Umbilical cord (tissue), 1 donor: ENCODE measurements at regions not wholly inside any gene's neighbourhood (a gene's known extent, or its start where the extent isn't known, plus 50 kb on each side); places are given as distances from the start of the nearest gene placed in this dataset.
A peak's percentile ranks its signal among the peaks of the same experiment; 100 is the strongest.
"Not testable (repeated sequence)": the region's sequence is repeated elsewhere in the genome, so short reads cannot be mapped to it uniquely, and the experiment has no call there.

Experiments
- DNase-seq: peaks from one replicate; pipeline ENCODE4 v3.0.0-alpha.2; 2015; ENCODE audit warnings: low spot score

DNA sequence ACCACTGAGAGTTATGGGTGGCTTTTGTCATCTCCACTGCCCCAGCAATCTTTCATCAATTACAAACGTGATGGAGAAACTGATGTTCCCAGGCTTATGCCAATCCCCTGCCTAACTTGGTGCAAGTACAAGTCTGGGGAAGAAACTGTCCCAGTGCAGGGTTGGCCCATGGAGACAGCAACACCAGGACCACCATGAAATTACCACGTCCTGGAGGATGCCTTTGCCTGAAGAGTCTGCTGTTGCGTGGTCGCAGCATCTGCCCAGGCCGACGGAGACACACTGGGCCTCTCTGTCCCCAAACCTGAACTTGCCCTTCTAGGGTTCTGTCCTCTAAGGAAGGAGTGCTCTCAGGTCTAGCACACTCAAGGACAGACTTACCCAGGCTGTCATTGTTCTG, 496.8 kb upstream of the RAB6C start:
- DNase-seq, result no peak

DNA sequence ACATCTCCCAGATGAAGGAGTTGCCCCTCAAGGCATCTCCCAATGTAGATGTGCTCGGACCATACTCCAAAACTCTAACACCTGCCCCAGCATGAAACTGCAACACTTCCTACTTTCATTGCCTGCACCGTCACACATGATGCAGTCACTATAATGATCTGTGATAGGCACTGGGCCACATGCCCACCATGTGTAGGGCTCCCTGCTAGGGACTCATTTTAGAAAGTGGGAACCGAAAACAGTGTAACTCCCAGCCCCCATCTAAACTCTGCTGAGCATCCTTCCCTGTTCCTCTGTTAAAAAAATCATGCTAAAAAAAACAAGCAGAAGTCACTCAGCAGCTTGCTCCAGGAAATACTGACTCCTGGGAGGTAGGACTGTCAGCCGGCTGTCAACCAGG, 496.1 kb upstream of the RAB6C start:
- peak; percentile 19 for DNase-seq

DNA sequence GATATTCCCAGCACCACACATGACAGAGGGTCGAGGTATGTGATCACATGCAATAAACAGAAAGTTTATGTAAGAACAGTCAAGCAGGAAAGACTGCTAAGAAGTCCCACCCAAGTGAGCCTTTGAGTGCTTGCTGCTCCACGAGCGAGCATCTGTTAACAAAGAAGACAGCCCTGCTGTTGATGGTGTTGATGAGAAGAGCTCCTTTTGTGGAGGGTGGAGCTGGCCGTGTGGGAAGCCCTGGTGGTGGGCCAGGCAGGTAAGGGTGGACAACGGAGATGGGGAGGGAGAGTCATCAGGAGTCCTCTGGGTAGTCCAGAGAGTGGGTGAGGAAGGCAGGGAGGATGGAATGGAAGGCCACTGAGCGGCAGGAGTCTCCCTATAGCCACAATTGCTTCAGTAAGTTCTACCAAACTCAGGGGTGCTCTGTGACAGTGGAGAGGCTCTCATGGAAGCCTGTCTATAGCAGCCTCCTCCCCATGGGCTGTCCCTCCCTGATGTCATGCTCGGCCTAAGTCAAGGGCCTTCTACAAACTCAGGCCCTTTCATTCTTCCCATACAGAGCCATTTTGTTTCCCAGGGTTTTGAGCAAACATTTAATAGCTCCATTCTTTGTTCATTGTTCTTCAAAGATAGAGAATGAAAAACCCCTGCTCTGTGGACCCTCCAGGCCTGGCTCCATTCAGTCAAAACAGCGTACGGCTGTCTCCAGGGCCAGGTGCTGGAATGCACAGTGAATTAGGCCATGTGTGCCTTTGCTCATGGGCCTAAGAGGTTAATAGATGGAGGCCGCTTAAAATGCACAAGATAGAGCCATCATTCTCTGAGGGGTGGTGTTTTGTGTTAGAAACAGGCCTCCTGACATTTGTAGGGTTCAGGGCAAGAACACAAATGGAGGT, 494.2 kb upstream of the RAB6C start:
- no peak for DNase-seq

DNA sequence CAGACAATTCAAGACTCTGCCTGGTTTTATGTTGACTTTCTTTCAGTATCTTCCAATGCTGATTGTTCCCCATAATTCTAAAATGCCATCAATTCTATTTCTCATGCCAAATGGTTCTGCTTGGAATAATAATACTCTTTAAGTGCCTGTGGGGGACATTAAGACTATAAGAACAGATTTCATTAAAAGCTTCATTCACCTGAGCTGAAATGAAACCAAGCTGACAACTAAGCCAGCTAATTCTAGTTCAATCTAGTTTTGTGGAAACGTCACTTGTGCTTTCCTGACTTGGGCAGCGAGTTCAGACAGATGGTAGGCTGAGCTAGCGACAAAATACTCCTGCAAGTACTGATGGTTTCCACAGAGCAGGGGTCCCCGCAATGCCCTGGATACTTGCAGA, 491.1 kb upstream of the RAB6C start:
- DNase-seq, result no peak

DNA sequence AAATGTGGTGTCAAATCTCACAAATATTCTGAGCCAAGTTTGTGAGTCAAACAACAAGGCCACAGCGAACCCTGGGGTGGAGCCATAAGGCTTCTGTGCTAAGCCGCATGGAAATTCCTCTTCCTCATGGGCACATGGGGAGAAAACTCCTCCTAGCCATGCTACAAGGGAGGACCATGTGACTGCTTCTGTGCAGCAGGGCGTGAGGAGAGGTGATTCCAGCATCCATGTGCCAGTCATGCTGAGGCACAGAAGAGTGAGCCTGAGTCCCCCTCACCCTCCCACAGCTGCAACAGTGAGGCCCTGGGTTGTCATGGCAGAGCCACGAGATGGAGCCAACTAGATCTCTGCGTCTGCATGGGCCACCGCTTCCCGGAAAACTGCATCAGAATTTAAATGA, 488.8 kb upstream of the RAB6C start:
- DNase-seq, result peak; percentile 52

DNA sequence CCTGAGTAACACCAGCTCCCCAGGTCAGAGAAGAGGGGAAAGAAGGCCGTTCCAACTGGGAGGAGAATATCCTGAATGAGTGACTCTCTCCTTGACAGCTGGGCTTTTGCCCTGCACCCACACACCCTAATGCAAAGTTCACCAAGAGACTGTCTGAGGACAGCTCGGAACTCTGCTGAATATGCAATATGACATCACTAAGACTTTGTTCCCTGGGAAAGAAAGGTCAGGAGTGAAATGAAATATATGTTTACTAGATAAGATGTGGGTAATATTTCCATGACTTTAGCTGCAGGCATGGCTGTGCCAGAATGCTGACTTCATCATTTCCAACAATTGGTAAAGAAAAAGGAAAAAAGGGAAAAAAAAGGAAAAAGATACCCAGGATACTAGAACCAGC, 488.2 kb upstream of the RAB6C start:
- DNase-seq, result peak; percentile 59

DNA sequence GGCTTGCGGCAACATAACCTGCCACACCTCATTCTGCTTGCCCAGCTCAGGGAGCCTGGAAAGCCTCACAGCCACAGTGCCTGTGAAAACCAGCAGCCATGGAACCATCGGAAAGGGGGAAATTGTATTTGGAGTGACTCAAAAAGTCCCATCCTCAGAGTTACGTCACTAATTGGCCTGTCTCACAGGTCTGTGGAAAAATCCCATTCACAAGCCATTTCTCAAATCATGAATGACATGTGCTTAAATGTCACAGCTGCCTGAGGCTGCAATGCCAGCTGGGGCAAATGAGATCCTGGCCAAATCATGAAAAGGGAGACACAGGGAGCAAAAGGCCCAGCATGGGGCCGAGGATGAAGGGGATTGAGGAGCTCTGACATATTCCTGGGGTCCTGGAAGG, 486.9 kb upstream of the RAB6C start:
- no peak for DNase-seq

DNA sequence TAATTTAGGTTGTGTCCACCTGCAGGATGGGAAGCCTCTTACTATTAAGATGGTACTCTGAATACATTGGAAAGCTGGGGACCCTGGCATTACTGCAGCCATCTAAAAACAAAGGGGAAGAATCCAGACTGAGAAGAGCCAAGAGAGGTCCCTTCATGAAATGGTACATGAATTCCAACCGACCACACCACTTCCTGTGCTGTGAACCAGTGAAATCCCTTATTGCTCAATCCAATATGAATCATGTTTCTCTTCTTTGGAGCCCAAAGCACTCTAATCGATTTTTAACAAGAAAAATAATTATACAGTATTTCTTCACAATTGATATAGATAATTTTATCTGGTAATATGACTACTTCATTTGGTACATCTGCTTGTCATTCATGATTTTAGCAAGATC, 479.7 kb upstream of the RAB6C start:
- DNase-seq, result no peak

DNA sequence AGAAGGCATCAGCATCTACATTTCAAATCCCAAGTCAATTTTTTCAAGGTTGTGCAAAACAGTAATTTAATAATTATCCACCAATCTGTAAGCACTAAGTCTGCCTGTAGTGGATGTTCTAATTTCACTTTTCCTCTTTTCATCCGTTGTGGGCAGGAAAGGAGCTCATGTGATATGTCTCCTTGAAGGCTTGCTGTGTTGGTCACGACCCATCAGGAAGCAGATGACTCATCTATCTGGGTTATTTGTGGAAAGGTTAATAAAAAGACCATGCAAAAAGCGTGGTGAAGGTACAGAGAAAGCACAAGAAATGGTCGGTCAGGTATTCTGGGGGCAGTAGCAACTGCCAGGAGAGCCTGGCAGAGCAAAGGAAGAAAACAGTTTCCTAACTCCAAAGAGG, 476.7 kb upstream of the RAB6C start:
- DNase-seq, result no peak

DNA sequence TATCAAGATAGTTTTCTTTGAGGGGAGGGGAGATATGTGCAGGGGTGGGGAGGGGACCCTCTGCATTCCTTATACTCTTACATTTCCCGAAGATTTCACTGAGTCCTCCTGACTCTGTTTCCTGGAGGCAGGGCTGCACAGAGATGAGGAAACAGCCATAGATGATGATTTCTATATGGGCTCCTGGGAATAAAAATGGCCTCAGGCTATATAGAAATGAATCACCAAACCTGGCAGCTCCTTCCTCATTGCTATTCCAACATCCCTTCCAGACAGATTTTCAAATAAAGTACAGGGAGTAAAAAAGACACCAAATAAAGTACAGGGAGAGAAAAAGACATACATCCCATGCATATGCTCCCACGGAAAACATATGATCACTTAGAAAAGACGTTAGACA, 474.8 kb upstream of the RAB6C start:
- no peak for DNase-seq

DNA sequence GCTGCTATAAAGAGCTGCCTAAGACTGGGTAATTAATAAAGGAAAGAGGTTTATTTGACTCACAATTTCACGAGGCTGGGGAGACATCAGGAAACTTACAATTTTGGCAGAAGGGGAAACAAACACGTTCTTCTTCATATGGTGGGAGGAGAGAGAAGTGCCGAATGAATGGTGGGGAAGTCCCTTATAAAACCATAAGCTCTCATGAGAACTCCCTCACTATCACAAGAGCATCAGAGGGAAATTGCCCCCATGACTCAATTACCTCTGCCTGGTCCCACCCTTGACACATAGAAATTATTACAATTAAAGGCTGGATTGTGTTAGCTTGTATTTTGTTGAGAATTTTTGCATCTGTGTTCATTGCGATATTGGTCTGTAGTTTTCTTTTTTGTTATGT, 460.5 kb upstream of the RAB6C start:
- no peak for DNase-seq

DNA sequence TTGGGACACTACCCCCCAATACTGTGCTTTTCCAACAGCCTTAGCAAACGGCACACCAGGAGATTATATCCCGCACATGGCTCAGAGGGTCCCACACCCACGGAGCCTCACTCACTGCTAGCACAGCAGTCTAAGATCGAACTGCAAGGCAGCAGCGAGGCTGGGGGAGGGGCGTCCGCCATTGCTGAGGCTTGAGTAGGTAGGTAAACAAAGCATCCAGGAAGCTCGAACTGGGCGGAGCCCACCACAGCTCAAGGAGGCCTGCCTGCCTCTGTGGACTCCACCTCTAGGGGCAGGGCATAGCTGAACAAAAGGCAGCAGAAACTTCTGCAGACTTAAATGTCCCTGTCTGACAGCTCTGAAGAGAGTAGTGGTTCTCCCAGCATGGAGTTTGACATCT, 447.3 kb upstream of the RAB6C start:
- not testable (repeated sequence) for DNase-seq

DNA sequence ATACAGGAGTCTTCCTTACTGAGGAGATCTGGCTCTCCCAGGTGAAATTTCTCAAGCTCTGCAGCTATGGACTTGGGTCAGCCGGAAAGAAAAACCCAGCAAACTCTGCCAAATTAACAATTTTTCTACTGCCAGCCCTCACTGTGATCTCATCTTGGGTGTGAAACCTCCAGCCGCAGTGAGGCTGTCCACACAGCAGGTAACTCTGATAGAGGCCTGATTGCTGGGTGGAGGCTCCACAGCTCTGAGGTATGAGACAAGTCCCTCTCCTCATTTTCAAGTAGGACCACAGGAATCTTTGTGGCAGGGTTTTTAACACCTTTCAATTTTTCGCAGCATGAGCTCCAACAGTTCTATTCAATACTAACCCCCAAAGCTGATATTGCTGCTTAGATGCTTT, 430.6 kb upstream of the RAB6C start:
- no peak for DNase-seq

DNA sequence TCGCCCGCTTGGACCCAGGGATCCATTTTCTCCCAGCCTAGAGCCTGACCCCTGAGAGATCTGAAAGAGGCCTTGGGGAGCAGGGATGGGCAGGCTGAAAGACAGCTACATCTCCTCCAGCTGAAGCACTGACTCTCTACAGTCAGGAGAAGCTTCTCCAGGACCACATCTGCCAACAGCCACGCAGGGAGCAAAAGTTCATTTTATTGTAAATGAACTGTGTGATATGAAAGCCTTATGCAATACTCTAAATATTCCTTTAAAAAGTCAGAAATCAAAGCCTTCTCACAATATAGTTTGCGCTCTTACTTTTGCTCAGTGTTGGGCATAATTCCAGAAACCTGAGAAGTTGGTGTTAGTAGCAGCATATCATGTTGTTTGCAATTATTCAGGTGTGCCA, 428.9 kb upstream of the RAB6C start:
- DNase-seq, result no peak

DNA sequence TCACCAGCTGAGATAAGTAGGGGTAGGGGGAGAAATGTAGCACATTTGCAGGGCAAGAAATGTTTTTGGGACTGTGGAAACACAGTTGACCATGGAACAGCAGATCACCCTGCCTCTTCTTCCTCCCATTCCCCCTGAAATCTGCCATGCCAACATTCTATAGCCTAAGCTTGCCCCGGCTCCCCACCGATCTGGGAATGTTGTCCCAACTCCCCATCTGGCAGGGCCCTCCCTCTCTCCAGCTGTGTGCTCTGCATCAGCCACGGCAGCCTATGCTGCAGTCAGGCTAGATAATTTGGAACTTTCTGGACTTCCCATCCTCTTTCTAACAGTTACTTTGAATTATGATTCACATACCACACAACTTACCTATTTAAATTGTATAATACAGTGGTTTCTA, 425.1 kb upstream of the RAB6C start:
- DNase-seq, result no peak

DNA sequence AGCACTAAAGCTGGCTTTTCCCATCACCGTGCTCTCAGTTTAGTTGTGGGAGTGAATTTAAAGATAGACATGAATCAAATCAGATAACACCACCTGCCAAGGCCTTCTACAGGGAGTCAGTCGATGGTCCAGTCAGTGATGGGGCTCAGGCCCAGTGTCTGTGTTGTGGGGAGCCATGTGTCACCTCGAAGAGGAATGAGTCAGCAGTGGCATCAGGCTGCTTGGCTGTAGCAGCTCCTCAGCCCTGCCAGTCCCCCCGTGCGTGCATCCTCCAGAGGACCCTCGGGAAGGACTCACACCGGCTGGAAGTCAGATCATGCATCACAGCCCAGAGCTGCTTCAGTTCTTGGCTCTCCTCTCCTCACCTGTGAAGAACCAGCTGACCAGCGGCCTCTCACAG, 420.4 kb upstream of the RAB6C start:
- DNase-seq, result no peak

DNA sequence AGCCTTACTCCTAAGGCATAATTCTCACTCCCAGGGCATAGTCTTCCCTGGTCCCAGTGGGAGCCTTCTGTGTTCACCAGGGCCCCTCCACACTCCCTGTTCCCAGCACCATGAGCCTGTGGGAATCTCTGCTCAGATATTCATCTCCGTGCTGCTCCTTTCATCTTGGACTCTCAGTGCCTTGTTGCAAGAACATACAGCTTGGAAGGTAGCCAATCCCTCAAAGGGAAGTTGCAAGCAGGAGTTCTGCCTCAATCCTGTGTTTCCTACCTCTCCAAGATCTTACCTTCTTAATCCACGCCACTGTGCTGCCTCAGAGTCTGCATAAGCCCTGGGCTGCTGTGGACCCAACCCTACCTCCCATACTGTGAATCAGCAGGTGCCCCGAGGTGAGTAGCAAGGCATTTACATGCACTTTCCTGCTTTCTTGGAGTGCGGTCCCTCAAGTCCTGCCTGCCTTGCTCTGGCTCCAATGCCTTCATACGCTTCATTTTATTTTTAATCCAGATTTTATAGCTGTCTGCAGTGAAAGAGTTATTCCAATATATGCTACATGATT, 413.8 kb upstream of the RAB6C start:
- DNase-seq, result no peak

DNA sequence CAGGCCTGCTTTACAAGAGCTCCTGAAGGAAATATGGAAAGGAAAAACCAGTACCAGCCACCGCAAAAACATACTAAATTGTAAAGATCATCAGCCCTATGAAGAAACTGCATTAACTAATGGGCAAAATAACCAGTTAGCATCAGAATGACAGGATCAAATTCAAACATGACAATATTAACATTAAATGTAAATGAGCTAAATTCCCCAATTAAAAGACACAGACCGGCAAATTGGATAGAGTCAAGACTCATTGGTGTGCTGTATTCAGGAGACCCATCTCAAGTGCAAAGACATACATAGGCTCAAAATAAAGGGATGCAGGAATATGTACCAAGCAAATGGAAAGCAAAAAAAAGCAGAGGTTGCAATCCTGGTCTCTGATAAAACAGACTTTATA, 408.7 kb upstream of the RAB6C start:
- DNase-seq, result not testable (repeated sequence)

DNA sequence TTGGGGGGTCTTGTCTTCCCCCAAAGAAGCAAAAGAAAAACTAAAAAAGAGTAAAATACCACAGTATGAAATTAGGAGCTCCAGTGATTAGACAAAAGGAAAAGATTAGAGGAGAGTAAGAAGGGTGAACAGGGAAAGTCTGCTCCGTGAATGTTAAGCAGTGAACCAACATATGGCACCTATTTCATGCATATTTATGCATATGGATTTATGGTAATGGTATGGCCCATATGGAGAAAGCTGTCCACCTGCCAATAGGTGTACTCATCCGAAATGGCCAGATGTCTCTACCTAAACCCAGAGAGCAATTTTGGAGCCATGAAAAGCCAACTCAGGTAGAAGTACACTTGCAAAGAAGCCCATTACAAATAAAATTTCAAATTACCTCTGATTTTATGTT, 404.0 kb upstream of the RAB6C start:
- DNase-seq, result no peak

DNA sequence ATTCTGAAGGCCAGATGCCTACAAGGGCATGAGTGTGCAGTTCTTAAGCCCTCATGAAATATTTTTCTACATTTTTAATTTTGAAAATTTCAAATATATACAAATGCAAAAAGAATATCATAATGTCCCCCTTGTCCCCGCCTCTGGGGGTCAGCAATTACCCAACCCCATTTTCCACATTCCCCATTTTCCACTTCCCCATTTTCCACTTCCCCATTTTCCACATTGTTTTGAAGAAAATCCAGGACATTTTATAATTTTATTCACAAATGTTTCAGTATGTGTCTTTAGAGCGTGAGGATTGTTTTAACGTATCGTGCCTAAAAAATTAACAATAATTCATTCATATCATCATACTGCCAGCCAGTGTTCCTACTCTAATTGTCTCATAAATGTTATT, 403.6 kb upstream of the RAB6C start:
- DNase-seq, result no peak

DNA sequence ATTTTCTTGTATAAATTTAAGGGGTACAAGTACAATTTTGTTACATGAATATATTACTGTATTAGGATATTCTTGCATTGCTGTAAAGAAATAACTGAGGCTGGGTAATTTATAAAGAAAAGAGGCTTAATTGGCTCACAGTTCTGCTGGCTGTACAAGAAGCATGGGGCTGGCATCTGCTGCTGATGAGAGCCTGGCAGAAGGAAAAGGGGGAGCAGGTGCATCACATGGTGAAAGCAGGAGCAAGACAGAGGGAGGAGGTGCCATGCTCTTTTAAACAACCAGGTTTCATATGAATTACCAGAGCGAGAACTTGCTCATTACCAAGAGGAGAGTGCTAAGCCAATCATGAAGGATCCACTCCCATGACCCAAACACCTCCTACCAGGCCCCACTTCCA, 399.5 kb upstream of the RAB6C start:
- no peak for DNase-seq

DNA sequence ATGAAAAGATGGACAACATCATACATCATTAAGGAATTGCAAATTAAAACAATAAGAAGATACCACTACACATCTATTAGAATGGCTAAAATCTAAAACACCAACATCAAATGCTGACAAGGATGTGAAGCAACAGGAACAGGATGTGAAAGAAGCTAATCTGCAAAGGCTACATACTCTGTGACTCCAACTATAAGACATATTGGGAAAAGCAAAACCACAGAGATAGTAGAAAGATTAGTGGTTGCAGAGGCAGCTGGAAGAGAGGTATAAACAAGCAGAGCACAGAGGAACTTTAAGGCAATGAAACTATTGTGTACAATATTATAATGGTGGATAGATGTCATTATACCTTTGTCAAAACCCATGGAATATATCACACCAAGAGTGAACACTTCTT, 393.7 kb upstream of the RAB6C start:
- DNase-seq, result no peak

DNA sequence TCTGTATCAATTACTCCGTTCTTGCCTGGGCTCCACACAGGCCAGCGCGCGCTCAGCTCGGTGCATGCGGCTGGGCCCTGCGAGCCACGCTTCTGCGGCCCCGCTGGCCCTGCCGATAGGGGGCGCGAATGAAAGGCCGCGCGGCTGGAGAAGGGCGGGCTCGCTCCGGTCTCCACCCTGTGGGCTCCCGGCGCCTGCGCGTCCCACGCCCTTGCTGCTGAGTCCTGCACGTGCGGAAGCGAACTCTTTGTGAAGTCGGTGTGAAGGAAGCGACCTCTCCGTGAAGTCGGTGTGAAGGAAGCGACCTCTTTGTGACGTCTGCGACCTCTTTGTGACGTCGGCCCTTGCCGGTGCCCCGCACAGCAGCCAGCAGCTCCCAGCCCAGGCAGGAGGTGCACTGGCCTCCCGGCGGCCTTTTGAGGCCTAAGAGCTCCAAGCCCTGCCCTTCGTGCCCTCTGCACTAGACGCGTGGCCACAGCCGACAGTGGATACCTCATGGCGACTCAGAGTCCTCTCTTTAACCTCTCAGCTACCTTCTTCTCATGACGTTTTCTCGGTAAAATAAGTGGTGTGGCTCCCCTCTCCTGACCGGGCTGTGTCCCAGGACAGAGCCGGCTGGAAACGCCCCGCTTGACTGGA, 391.9 kb upstream of the RAB6C start:
- DNase-seq, result no peak
